DND-41 (cell line): ENCODE measurements at regions not wholly inside any gene's neighbourhood (a gene's known extent, or its start where the extent isn't known, plus 50 kb on each side); places are given as distances from the start of the nearest gene placed in this dataset.

Experiments
- EZH2 ChIP-seq: IDR thresholded peaks from 3 replicates; pipeline ENCODE4 v1.6.1; 2012; ENCODE audit warnings: borderline replicate concordance, low read depth, mild to moderate bottlenecking, moderate library complexity, low read length, inconsistent platforms; ENCODE audit not compliant: severe bottlenecking
- TF ChIP-seq, protein P1 (sequence below): IDR thresholded peaks from 2 replicates; pipeline ENCODE4 v1.5.1; 2012; ENCODE audit warnings: borderline replicate concordance, low read length, moderate library complexity, mild to moderate bottlenecking; ENCODE audit not compliant: poor library complexity, severe bottlenecking; ENCODE audit errors: extremely low read depth

DNA sequence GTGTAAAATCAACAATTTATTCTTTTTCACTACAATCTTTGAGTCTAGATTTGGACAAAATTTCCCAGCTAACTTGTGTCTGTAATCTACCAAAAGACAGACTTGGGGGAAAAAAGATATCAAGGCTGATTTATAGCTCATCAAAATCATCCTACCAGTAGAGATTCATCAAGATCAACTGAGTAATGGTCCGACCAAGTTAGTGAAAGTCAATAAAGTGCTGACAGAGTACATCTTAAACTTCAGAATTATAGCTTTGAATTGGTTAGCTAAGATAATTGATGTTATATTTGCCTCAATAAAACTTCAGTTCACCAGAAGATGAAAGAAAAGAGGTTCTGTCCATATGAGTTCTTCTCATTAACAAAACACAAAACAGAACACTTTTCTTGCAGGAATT lies 207.1 kb upstream of the KYNU start:
- TF ChIP-seq, protein P1, sequence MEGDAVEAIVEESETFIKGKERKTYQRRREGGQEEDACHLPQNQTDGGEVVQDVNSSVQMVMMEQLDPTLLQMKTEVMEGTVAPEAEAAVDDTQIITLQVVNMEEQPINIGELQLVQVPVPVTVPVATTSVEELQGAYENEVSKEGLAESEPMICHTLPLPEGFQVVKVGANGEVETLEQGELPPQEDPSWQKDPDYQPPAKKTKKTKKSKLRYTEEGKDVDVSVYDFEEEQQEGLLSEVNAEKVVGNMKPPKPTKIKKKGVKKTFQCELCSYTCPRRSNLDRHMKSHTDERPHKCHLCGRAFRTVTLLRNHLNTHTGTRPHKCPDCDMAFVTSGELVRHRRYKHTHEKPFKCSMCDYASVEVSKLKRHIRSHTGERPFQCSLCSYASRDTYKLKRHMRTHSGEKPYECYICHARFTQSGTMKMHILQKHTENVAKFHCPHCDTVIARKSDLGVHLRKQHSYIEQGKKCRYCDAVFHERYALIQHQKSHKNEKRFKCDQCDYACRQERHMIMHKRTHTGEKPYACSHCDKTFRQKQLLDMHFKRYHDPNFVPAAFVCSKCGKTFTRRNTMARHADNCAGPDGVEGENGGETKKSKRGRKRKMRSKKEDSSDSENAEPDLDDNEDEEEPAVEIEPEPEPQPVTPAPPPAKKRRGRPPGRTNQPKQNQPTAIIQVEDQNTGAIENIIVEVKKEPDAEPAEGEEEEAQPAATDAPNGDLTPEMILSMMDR, result no peak
- no peak for TF ChIP-seq EZH2
